Esophagus muscularis mucosa (tissue), 4 donors: ENCODE measurements at regions not wholly inside any gene's neighbourhood (a gene's known extent, or its start where the extent isn't known, plus 50 kb on each side); places are given as distances from the start of the nearest gene placed in this dataset.

Experiments used
- DNase-seq: peaks from one replicate; pipeline ENCODE4 v3.0.0-alpha.2; 2017; ENCODE audit errors: extremely low spot score
- H3K27ac ChIP-seq, 4 donors: fragments of 200-600 bp; sonication (generic); replicated peaks in 1 of 4; 1 replicate in 3 of 4; 2 replicates in 1 of 4; pipeline ENCODE4 v1.5.1; 2016 to 2019; ENCODE audit warnings: mild to moderate bottlenecking in 1 of 4
- H3K27me3 ChIP-seq, 4 donors: fragments of 200-600 bp; sonication (generic); one replicate each; pipeline versions ENCODE4 v1.5.1 to v1.6.0; 2016 to 2019
- H3K36me3 ChIP-seq, 4 donors: fragments of 200-600 bp; sonication (generic); one replicate each; pipeline ENCODE4 v1.5.1; 2016 to 2019
- H3K4me1 ChIP-seq, 4 donors: fragments of 200-600 bp; sonication (generic); one replicate each; pipeline ENCODE4 v1.5.1; 2016 to 2019
- H3K4me3 ChIP-seq, 4 donors: fragments of 200-600 bp; sonication (generic); 1 replicate in 2 of 4; 2 replicates in 2 of 4; pipeline ENCODE4 v1.5.1; 2016 to 2019; ENCODE audit warnings: mild to moderate bottlenecking in 4 of 4, moderate library complexity in 1 of 4
- H3K9me3 ChIP-seq, 4 donors: fragments of 200-600 bp; sonication (generic); 1 replicate in 3 of 4; 2 replicates in 1 of 4; pipeline ENCODE4 v1.5.1; 2016 to 2019
- EP300 ChIP-seq: sonication (generic); formaldehyde crosslinking; IDR thresholded peaks from one replicate; pipeline ENCODE4 v1.6.1; 2017; ENCODE audit warnings: antibody characterized with exemption
- POLR2A ChIP-seq: fragments of 450-650 bp; IDR thresholded peaks from one replicate; pipeline ENCODE4 v1.6.1; 2017; ENCODE audit warnings: antibody characterized with exemption, moderate library complexity, mild to moderate bottlenecking, low read depth
- POLR2AphosphoS5 ChIP-seq, 2 donors: sonication (generic); formaldehyde crosslinking; IDR thresholded peaks; one replicate each; pipeline ENCODE4 v1.6.1; 2017; ENCODE audit warnings: antibody characterized with exemption in 2 of 2
- WGBS: methylation state at CpG from one replicate; pipeline ENCODE4 v1.1.5; 2018; 5-methylcytosine and 5-hydroxymethylcytosine counted together
- intact Hi-C: fragments of 100-400 bp; cut with DNase I; formaldehyde crosslinking; loops from one replicate; pipeline ENCODE4 v1.15.1; 2023
- TF ChIP-seq, protein P1 (sequence below), 3 experiments: fragments of 200-600 bp in 2 of 3; fragments of 450-650 bp in 1 of 3; sonication (generic) in 2 of 3; IDR thresholded peaks; one replicate each; pipeline ENCODE4 v1.5.1; 2017 to 2019; ENCODE audit warnings: antibody characterized with exemption in 3 of 3, mild to moderate bottlenecking in 2 of 3, moderate library complexity in 1 of 3

DNA sequence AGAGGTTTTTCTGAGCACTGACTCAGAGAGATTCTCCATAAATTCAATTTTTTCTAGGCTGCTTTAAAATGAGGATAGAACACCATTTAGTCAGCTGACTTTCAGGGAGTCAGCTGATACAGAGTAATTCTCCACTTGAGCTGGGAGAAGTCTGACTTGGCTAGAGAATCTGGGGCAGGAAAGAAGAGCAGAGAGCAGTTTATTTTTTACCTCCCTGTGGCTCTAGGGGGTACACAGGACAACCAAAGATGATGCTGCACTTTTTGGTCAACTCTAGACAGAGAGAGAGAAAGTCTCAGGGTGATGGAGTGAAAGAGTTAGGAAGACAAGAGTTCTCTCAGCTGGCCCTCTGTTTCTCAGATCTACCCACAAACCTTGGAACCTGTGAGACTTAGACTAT, 67.3 kb upstream of the EED start:
- no peak for DNase-seq
- H3K27ac ChIP-seq: no peak overlapping the region
- TF ChIP-seq POLR2AphosphoS5 (IDR thresholded peaks at IDR 0.05): no peak
- H3K4me3 ChIP-seq: no peak overlapping the region
- H3K4me1 ChIP-seq: peaks cover 37 to 42% (median 38%) of the 10 kb centered on the region in 4 donors
- intact Hi-C loops: no loop called here
- no peaks in the 10 kb centered on the region for H3K36me3 ChIP-seq
- no peaks in the 10 kb centered on the region for H3K27me3 ChIP-seq
- no peaks in the 10 kb centered on the region for H3K9me3 ChIP-seq

GRCh38 chr11:86176165-86176884, 68.2 kb upstream of the EED start:
- TF ChIP-seq EP300 (no peak), POLR2A (no peak), POLR2AphosphoS5 (IDR thresholded peaks at IDR 0.05) (no peak)
- TF ChIP-seq, protein P1, sequence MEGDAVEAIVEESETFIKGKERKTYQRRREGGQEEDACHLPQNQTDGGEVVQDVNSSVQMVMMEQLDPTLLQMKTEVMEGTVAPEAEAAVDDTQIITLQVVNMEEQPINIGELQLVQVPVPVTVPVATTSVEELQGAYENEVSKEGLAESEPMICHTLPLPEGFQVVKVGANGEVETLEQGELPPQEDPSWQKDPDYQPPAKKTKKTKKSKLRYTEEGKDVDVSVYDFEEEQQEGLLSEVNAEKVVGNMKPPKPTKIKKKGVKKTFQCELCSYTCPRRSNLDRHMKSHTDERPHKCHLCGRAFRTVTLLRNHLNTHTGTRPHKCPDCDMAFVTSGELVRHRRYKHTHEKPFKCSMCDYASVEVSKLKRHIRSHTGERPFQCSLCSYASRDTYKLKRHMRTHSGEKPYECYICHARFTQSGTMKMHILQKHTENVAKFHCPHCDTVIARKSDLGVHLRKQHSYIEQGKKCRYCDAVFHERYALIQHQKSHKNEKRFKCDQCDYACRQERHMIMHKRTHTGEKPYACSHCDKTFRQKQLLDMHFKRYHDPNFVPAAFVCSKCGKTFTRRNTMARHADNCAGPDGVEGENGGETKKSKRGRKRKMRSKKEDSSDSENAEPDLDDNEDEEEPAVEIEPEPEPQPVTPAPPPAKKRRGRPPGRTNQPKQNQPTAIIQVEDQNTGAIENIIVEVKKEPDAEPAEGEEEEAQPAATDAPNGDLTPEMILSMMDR (IDR thresholded peaks at IDR 0.05): no peak
- H3K36me3 ChIP-seq: no peaks in the 10 kb centered on the region
- DNase-seq: no peak
- no peaks in the 10 kb centered on the region for H3K9me3 ChIP-seq
- no peak overlapping the region for H3K27ac ChIP-seq
- WGBS: 78% methylated on average over 4 of the region's 4 CpGs
- H3K27me3 ChIP-seq: no peaks in the 10 kb centered on the region
- no peak overlapping the region for H3K4me3 ChIP-seq
- peaks cover 37 to 42% (median 38%) of the 10 kb centered on the region in 4 donors for H3K4me1 ChIP-seq
- intact Hi-C loops: no loop called here

DNA sequence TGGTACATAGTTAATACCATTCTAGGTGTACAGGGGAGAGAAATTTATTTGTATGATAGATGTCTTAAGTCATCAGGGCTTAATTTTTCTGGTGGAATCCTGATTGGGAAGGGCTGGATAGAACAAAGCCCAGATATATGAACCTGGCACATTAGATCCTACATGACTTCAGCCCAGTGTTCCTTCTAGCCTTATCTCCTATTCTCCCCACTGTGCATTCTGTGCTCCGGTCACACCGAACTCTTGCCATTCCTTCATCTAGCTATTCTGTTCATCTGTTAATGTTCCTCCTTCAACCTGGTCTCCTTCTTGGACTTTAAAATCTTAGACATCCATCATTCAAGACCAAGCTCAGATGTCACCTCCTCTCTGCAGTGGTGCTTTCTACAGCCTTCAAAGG, 68.9 kb upstream of the EED start:
- Histone ChIP-seq H3K27ac (peak overlapping the region in 1 of 4 donors; percentile 82), H3K4me3 (no peak overlapping the region), H3K36me3 (no peaks in the 10 kb centered on the region), H3K27me3 (no peaks in the 10 kb centered on the region), H3K9me3 (no peaks in the 10 kb centered on the region), H3K4me1 (peaks cover 37 to 42% (median 38%) of the 10 kb centered on the region in 4 donors)
- intact Hi-C loops: no loop called here
- TF ChIP-seq EP300 (no peak), POLR2AphosphoS5 (IDR thresholded peaks at IDR 0.05) (no peak), POLR2A (no peak)
- TF ChIP-seq, protein P1 (IDR thresholded peaks at IDR 0.05): no peak
- DNase-seq: no peak
- 96% methylated on average over 2 of the region's 2 CpGs for WGBS

DNA sequence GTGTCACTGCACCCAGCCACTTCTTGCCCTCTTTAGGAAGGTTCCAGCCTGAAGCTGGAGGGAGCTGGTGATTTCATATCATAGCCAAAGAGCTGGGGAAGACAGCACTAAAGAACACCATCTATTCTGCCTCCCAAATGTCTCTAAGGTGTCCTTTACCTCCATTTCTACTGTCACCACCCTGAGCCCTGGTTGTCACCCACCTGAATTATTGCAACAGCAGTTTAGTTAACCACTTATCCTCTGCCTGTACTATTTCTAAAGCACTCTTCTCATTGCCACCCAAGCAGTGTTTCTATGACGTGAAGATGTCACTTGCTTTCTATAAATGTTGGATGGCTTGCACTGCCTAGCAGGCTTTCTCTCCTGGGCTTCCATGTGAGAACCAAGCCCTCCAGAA, 69.4 kb upstream of the EED start:
- peaks cover 37 to 42% (median 38%) of the 10 kb centered on the region in 4 donors for H3K4me1 ChIP-seq
- H3K36me3 ChIP-seq: no peaks in the 10 kb centered on the region
- TF ChIP-seq POLR2A (no peak), EP300 (no peak), POLR2AphosphoS5 (IDR thresholded peaks at IDR 0.05) (no peak)
- TF ChIP-seq, protein P1 (IDR thresholded peaks at IDR 0.05): no peak
- 100% methylated on average over 1 of the region's 1 CpG for WGBS
- no peak for DNase-seq
- H3K9me3 ChIP-seq: no peaks in the 10 kb centered on the region
- intact Hi-C loops: no loop called here
- no peak overlapping the region for H3K4me3 ChIP-seq
- H3K27me3 ChIP-seq: no peaks in the 10 kb centered on the region
- peak overlapping the region; percentile 61 to 82 (median 66) for H3K27ac ChIP-seq

DNA sequence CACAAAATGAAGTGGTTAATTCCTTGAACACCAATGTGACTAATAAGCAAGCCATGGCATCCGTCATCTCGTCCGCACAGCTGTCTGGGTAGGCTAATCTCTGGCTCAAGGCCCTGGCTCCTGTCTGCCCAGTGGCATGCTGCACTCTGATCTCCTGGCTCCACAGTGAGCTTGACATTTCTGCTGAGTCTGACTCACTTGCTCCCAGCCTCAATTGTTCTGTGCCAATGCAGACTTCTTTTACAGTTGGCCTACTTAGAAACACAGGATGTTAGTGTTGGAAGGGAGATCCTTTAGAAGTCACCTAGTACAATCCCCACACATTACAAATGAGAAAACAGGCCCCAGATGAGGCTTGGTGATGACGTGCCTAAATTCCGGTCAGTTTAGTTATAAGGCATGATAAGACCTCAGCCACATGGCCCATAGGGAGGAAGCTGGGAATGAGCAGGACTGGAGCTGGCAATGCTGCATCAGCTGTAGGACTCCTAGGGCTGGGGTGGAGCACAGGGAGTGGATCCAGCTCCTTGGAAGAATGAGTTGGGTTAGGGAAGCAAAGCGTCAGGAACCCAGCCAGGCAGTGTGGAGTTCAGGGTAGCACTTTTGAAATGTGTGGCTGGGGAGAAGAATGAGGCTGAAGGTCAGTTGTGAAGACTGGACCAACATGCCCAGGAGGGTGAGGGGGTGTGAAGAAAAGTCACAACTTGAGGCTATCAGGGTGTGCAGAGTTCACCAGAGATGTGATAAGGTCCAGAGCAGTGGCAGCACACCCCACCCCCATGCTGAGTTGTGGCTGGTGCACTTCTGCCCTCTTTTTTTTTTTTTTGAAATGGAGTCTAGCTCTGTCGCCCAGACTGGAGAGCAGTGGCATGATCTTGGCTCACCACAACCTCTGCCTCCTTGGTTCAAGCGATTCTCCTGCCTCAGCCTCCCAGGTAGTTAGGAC, 70.2 kb upstream of the EED start:
- intact Hi-C loops: no loop called here
- TF ChIP-seq POLR2A (no peak), POLR2AphosphoS5 (IDR thresholded peaks at IDR 0.05) (peak; percentile 76 to 81)
- DNase-seq: peak; percentile 92
- no peaks in the 10 kb centered on the region for H3K9me3 ChIP-seq
- 47% methylated on average over 8 of the region's 8 CpGs for WGBS
- H3K36me3 ChIP-seq: no peaks in the 10 kb centered on the region
- H3K4me3 ChIP-seq: no peak overlapping the region
- H3K4me1 ChIP-seq: peaks cover 37 to 41% (median 38%) of the 10 kb centered on the region in 4 donors
- no peaks in the 10 kb centered on the region for H3K27me3 ChIP-seq
- H3K27ac ChIP-seq: peak overlapping the region; percentile 61 to 82 (median 66)
